SK-N-SH (cell line): ENCODE measurements at regions not wholly inside any gene's neighbourhood (a gene's known extent, or its start where the extent isn't known, plus 50 kb on each side); places are given as distances from the start of the nearest gene placed in this dataset.

Experiments
- CTCF ChIA-PET: fragments of 300-600, 350-600 bp; formaldehyde crosslinking; extraction: SDS; loops from one replicate; lab custom pipeline; 2021; lab: Yijun Ruan, JAX
- POLR2A ChIA-PET: fragments of 350-600 bp; sonication (Branson Sonifier 250); formaldehyde crosslinking; extraction: SDS; loops from one replicate; lab custom pipeline; 2020; ENCODE audit warnings: antibody characterized with exemption, inconsistent platforms; lab: Yijun Ruan, JAX
- DNase-seq: peaks from one replicate; pipeline ENCODE4 v3.0.0; 2012
- H2AFZ ChIP-seq: fragments of 200-600 bp; sonication (generic); 2 replicates; pipeline ENCODE4 v1.8.1; 2016; ENCODE audit warnings: antibody characterized with exemption, mild to moderate bottlenecking, low read depth
- H3F3A ChIP-seq: fragments of 200-600 bp; sonication (generic); replicated peaks from 2 replicates; pipeline ENCODE3; 2016; ENCODE audit warnings: antibody characterized with exemption, mild to moderate bottlenecking; ENCODE audit not compliant: insufficient read depth
- H3K27ac ChIP-seq, 2 experiments: fragments of 200-500 bp in 1 of 2; fragments of 200-600 bp in 1 of 2; sonication (Bioruptor generic) in 1 of 2; sonication (generic), shearing (Covaris generic) in 1 of 2; 2 replicates each; pipeline versions ENCODE4 v1.5.1 to v1.6.1; 2014 to 2016; ENCODE audit warnings: low read depth in 2 of 2, inconsistent platforms in 1 of 2, low read length in 1 of 2, mild to moderate bottlenecking in 1 of 2, mixed read lengths in 1 of 2
- H3K27me3 ChIP-seq: fragments of 200-600 bp; sonication (generic), shearing (Covaris generic); 2 replicates; pipeline ENCODE4 v1.6.1; 2016; ENCODE audit warnings: mixed run types; ENCODE audit not compliant: insufficient read depth
- H3K36me3 ChIP-seq, 2 experiments: fragments of 200-500 bp in 1 of 2; fragments of 200-600 bp in 1 of 2; sonication (Bioruptor generic) in 1 of 2; sonication (generic) in 1 of 2; replicated peaks in 1 of 2; 2 replicates each; pipeline versions ENCODE3 to v1.5.1; 2014 to 2016; ENCODE audit warnings: low read length in 1 of 2, mild to moderate bottlenecking in 1 of 2; ENCODE audit not compliant: insufficient read depth in 2 of 2, control insufficient read depth in 1 of 2
- H3K4me1 ChIP-seq, 2 experiments: fragments of 200-500 bp in 1 of 2; fragments of 200-600 bp in 1 of 2; sonication (Bioruptor generic) in 1 of 2; sonication (generic), shearing (Covaris generic) in 1 of 2; 2 replicates each; pipeline versions ENCODE4 v1.5.1 to v1.6.1; 2014 to 2016; ENCODE audit warnings: low read depth in 1 of 2, low read length in 1 of 2, mixed run types in 1 of 2; ENCODE audit not compliant: insufficient read depth in 2 of 2, control insufficient read depth in 1 of 2
- H3K4me2 ChIP-seq: fragments of 200-600 bp; sonication (generic), shearing (Covaris generic); 2 replicates; pipeline ENCODE4 v1.6.1; 2017; ENCODE audit warnings: mixed run types
- H3K4me3 ChIP-seq, 2 experiments: fragments of 200-500 bp in 1 of 2; fragments of 200-600 bp in 1 of 2; sonication (Bioruptor generic) in 1 of 2; sonication (generic), shearing (Covaris generic) in 1 of 2; 2 replicates each; pipeline versions ENCODE4 v1.5.1 to v1.8.1; 2014 to 2016; ENCODE audit warnings: low read depth in 2 of 2, inconsistent platforms in 1 of 2, low read length in 1 of 2, mild to moderate bottlenecking in 1 of 2, mixed read lengths in 1 of 2, moderate library complexity in 1 of 2
- H3K79me2 ChIP-seq: fragments of 200-600 bp; sonication (generic); 2 replicates; pipeline ENCODE4 v1.8.1; 2017; ENCODE audit warnings: mild to moderate bottlenecking; ENCODE audit not compliant: insufficient read depth
- H3K9ac ChIP-seq: fragments of 200-600 bp; sonication (generic); 2 replicates; pipeline ENCODE4 v1.6.1; 2017; ENCODE audit warnings: mixed run types
- H3K9me2 ChIP-seq: fragments of 200-600 bp; sonication (generic); 2 replicates; pipeline ENCODE4 v1.6.1; 2017; ENCODE audit warnings: mixed run types
- H3K9me3 ChIP-seq: fragments of 200-600 bp; sonication (generic); 2 replicates; pipeline ENCODE4 v1.6.1; 2017; ENCODE audit warnings: mixed run types, mild to moderate bottlenecking, moderate library complexity
- H4K20me1 ChIP-seq: fragments of 200-600 bp; sonication (generic); 2 replicates; pipeline ENCODE4 v1.6.1; 2017; ENCODE audit warnings: mild to moderate bottlenecking, mixed run types; ENCODE audit not compliant: insufficient read depth
- CHD2 ChIP-seq: fragments of 150-350 bp; IDR thresholded peaks from 2 replicates; pipeline ENCODE4 v1.6.1; 2018; ENCODE audit warnings: low read length; ENCODE audit not compliant: partially characterized antibody
- ELF1 ChIP-seq: IDR thresholded peaks from 2 replicates; pipeline ENCODE4 v1.4.0; 2012
- EP300 ChIP-seq, 2 experiments: IDR thresholded peaks; 2 replicates each; pipeline versions ENCODE4 v1.4.0 to v1.6.1; 2012; ENCODE audit warnings: borderline replicate concordance in 1 of 2, low read depth in 1 of 2, low read length in 1 of 2
- FOSL2 ChIP-seq: IDR thresholded peaks from 2 replicates; pipeline ENCODE4 v1.4.0; 2012; ENCODE audit warnings: low read depth, mild to moderate bottlenecking, moderate library complexity, borderline replicate concordance
- FOXM1 ChIP-seq: IDR thresholded peaks from 2 replicates; pipeline ENCODE4 v1.4.0; 2012; ENCODE audit warnings: low read depth, mild to moderate bottlenecking
- GABPA ChIP-seq: IDR thresholded peaks from 2 replicates; pipeline ENCODE4 v1.4.0; 2012; ENCODE audit warnings: low read depth, mild to moderate bottlenecking
- MXI1 ChIP-seq: IDR thresholded peaks from 2 replicates; pipeline ENCODE4 v1.6.1; 2012; ENCODE audit warnings: mild to moderate bottlenecking, low read depth, low read length, improper control_type of control experiment
- NFIC ChIP-seq: IDR thresholded peaks from 2 replicates; pipeline ENCODE4 v1.4.0; 2012; ENCODE audit warnings: borderline replicate concordance
- NRF1 ChIP-seq: IDR thresholded peaks from 2 replicates; pipeline ENCODE4 v1.6.1; 2012; ENCODE audit warnings: low read depth, mild to moderate bottlenecking, low read length
- POLR2AphosphoS5 ChIP-seq: IDR thresholded peaks from 2 replicates; pipeline ENCODE4 v1.6.1; 2012; ENCODE audit warnings: low read depth, low read length
- RAD21 ChIP-seq: IDR thresholded peaks from 2 replicates; pipeline ENCODE4 v1.6.1; 2012; ENCODE audit warnings: mild to moderate bottlenecking, low read length
- RXRA ChIP-seq: IDR thresholded peaks from 2 replicates; pipeline ENCODE4 v1.4.0; 2012; ENCODE audit warnings: low read depth, mild to moderate bottlenecking, borderline replicate concordance
- SMC3 ChIP-seq: IDR thresholded peaks from 2 replicates; pipeline ENCODE4 v1.6.1; 2012; ENCODE audit warnings: low read depth, low read length, improper control_type of control experiment
- TCF12 ChIP-seq: IDR thresholded peaks from 2 replicates; pipeline ENCODE4 v1.4.0; 2012
- WGBS: methylation state at CpG from one replicate; pipeline ENCODE4 v1.1.6; 2017; ENCODE audit warnings: low lambda C conversion rate; 5-methylcytosine and 5-hydroxymethylcytosine counted together
- TF ChIP-seq, protein P1 (sequence below): fragments of 150-350 bp; IDR thresholded peaks from 2 replicates; pipeline ENCODE4 v1.6.1; 2017; ENCODE audit warnings: antibody characterized with exemption, low read length, low read depth, borderline replicate concordance
- TF ChIP-seq, protein P2 (sequence below): IDR thresholded peaks from 2 replicates; pipeline ENCODE4 v1.6.1; 2012; ENCODE audit warnings: mild to moderate bottlenecking, low read depth, low read length, moderate library complexity
- TF ChIP-seq, protein P3 (sequence below): IDR thresholded peaks from 2 replicates; pipeline ENCODE4; 2012
- TF ChIP-seq, protein P4 (sequence below): fragments of 150-350 bp; IDR thresholded peaks from 2 replicates; pipeline ENCODE4 v1.6.1; 2016; ENCODE audit warnings: mild to moderate bottlenecking, low read depth, low read length
- TF ChIP-seq, protein P5 (sequence below): IDR thresholded peaks from 2 replicates; pipeline ENCODE4 v1.4.0; 2012; ENCODE audit warnings: low read depth
- TF ChIP-seq, protein P6 (sequence below): IDR thresholded peaks from 2 replicates; pipeline ENCODE4 v1.4.0; 2012; ENCODE audit warnings: low read depth, borderline replicate concordance

DNA sequence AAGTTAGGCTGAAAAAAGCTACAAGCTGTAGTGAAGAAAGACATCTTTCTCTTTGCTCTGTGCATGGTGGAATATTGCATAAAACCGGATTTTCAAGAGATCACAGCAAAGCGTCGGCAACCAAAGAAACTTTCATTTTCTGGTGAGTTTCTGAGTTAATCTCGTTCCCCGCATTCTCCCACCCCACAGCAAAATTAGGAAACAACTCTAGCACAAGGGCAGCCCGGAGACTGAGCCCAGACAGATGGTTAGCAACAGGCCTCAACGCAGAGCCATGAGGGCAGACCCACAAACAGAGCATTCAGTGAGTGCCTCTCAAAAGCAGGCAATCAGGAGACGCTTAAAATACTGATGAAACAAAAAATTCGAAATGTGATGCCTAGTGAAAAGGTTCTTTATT, 396.1 kb upstream of the KLF6 start:
- no peaks in the 10 kb centered on the region for H3K9me2 ChIP-seq
- TF ChIP-seq, protein P1, sequence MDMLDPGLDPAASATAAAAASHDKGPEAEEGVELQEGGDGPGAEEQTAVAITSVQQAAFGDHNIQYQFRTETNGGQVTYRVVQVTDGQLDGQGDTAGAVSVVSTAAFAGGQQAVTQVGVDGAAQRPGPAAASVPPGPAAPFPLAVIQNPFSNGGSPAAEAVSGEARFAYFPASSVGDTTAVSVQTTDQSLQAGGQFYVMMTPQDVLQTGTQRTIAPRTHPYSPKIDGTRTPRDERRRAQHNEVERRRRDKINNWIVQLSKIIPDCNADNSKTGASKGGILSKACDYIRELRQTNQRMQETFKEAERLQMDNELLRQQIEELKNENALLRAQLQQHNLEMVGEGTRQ, result no peak
- TF ChIP-seq, protein P2, sequence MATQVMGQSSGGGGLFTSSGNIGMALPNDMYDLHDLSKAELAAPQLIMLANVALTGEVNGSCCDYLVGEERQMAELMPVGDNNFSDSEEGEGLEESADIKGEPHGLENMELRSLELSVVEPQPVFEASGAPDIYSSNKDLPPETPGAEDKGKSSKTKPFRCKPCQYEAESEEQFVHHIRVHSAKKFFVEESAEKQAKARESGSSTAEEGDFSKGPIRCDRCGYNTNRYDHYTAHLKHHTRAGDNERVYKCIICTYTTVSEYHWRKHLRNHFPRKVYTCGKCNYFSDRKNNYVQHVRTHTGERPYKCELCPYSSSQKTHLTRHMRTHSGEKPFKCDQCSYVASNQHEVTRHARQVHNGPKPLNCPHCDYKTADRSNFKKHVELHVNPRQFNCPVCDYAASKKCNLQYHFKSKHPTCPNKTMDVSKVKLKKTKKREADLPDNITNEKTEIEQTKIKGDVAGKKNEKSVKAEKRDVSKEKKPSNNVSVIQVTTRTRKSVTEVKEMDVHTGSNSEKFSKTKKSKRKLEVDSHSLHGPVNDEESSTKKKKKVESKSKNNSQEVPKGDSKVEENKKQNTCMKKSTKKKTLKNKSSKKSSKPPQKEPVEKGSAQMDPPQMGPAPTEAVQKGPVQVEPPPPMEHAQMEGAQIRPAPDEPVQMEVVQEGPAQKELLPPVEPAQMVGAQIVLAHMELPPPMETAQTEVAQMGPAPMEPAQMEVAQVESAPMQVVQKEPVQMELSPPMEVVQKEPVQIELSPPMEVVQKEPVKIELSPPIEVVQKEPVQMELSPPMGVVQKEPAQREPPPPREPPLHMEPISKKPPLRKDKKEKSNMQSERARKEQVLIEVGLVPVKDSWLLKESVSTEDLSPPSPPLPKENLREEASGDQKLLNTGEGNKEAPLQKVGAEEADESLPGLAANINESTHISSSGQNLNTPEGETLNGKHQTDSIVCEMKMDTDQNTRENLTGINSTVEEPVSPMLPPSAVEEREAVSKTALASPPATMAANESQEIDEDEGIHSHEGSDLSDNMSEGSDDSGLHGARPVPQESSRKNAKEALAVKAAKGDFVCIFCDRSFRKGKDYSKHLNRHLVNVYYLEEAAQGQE, result no peak
- TF ChIP-seq FOXM1, result no peak
- no peak for TF ChIP-seq NFIC
- TF ChIP-seq TCF12, result no peak
- TF ChIP-seq GABPA, result no peak
- H3K27me3 ChIP-seq, result no peaks in the 10 kb centered on the region
- H3K27ac ChIP-seq, result no peak overlapping the region
- no peaks in the 10 kb centered on the region for H3K4me1 ChIP-seq
- no peaks in the 10 kb centered on the region for H3K36me3 ChIP-seq
- no peak for DNase-seq
- H3K9ac ChIP-seq, result no peak overlapping the region
- no peaks in the 10 kb centered on the region for H3F3A ChIP-seq
- no peaks in the 10 kb centered on the region for H3K79me2 ChIP-seq
- H4K20me1 ChIP-seq, result no peaks in the 10 kb centered on the region
- POLR2A ChIA-PET, result no interaction called here
- no peaks in the 10 kb centered on the region for H3K9me3 ChIP-seq
- H2AFZ ChIP-seq, result 0 out of 2 replicates have a peak overlapping the region, but pooled peaks have one; percentile 45
- CTCF ChIA-PET, result interaction anchor here (1.0 kb wide), 1 partner anchor 16 kb away, joined by 3 read pairs; no protein-coding TSS in a partner anchor
- 92% methylated on average over 9 of the region's 9 CpGs for WGBS
- no peak overlapping the region for H3K4me3 ChIP-seq
- H3K4me2 ChIP-seq, result no peak overlapping the region

DNA sequence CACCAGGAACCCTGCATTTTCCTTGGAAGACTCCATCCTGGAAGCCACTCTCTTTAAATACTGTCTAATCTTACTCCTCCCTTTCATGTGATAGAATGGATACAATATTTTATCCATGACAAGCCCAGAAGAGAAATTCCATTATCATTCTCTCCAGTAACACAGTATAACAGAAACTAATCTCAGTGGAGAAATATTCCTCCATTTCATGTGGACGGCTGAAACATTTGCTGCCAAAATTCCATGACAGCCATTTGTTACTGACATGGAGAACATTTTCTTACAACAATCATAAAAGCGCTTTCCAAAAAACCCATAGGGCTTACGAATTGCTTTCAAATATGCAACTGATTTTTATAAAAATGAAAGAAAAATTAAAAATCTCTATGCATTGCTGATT, 392.8 kb upstream of the KLF6 start:
- ChIA-PET CTCF (no interaction called here), POLR2A (no interaction called here)
- H3K9ac ChIP-seq, result no peak overlapping the region
- WGBS, result 93% methylated on average over 3 of the region's 3 CpGs
- DNase-seq, result no peak
- H3K36me3 ChIP-seq, result no peaks in the 10 kb centered on the region
- H3K79me2 ChIP-seq, result no peaks in the 10 kb centered on the region
- no peaks in the 10 kb centered on the region for H3K4me1 ChIP-seq
- H3K4me3 ChIP-seq, result no peak overlapping the region
- no peaks in the 10 kb centered on the region for H3K9me3 ChIP-seq
- no peaks in the 10 kb centered on the region for H4K20me1 ChIP-seq
- no peaks in the 10 kb centered on the region for H3K9me2 ChIP-seq
- H3F3A ChIP-seq, result no peaks in the 10 kb centered on the region
- H2AFZ ChIP-seq, result peak overlapping the region; percentile 40; the same call in 1 of the 2 replicates
- H3K27ac ChIP-seq, result no peak overlapping the region
- H3K27me3 ChIP-seq, result no peaks in the 10 kb centered on the region
- H3K4me2 ChIP-seq, result no peak overlapping the region
- TF ChIP-seq RXRA, result no peak
- no peak for TF ChIP-seq SMC3
- no peak for TF ChIP-seq EP300 (IDR thresholded peaks at IDR 0.05; ENCODE audit: borderline replicate concordance in 1 of 2, low read depth in 1 of 2, low read length in 1 of 2)
- TF ChIP-seq MXI1, result no peak
- no peak for TF ChIP-seq TCF12
- TF ChIP-seq RAD21, result no peak
- TF ChIP-seq NFIC, result no peak
- no peak for TF ChIP-seq POLR2AphosphoS5
- TF ChIP-seq ELF1, result no peak
- TF ChIP-seq, protein P3, sequence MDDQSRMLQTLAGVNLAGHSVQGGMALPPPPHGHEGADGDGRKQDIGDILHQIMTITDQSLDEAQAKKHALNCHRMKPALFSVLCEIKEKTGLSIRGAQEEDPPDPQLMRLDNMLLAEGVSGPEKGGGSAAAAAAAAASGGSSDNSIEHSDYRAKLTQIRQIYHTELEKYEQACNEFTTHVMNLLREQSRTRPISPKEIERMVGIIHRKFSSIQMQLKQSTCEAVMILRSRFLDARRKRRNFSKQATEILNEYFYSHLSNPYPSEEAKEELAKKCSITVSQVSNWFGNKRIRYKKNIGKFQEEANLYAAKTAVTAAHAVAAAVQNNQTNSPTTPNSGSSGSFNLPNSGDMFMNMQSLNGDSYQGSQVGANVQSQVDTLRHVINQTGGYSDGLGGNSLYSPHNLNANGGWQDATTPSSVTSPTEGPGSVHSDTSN, result no peak
- no peak for TF ChIP-seq FOSL2
- TF ChIP-seq CHD2, result no peak
- no peak for TF ChIP-seq NRF1
- TF ChIP-seq, protein P4, sequence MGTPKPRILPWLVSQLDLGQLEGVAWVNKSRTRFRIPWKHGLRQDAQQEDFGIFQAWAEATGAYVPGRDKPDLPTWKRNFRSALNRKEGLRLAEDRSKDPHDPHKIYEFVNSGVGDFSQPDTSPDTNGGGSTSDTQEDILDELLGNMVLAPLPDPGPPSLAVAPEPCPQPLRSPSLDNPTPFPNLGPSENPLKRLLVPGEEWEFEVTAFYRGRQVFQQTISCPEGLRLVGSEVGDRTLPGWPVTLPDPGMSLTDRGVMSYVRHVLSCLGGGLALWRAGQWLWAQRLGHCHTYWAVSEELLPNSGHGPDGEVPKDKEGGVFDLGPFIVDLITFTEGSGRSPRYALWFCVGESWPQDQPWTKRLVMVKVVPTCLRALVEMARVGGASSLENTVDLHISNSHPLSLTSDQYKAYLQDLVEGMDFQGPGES, result no peak
- TF ChIP-seq, protein P5, sequence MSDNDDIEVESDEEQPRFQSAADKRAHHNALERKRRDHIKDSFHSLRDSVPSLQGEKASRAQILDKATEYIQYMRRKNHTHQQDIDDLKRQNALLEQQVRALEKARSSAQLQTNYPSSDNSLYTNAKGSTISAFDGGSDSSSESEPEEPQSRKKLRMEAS, result no peak
- TF ChIP-seq, protein P6, sequence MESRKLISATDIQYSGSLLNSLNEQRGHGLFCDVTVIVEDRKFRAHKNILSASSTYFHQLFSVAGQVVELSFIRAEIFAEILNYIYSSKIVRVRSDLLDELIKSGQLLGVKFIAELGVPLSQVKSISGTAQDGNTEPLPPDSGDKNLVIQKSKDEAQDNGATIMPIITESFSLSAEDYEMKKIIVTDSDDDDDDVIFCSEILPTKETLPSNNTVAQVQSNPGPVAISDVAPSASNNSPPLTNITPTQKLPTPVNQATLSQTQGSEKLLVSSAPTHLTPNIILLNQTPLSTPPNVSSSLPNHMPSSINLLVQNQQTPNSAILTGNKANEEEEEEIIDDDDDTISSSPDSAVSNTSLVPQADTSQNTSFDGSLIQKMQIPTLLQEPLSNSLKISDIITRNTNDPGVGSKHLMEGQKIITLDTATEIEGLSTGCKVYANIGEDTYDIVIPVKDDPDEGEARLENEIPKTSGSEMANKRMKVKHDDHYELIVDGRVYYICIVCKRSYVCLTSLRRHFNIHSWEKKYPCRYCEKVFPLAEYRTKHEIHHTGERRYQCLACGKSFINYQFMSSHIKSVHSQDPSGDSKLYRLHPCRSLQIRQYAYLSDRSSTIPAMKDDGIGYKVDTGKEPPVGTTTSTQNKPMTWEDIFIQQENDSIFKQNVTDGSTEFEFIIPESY, result no peak
